ENCODE measurements at regions not wholly inside any gene's neighbourhood (a gene's known extent, or its start where the extent isn't known, plus 50 kb on each side); places are given as distances from the start of the nearest gene placed in this dataset.

GRCh38 chr7:21113609-21114415 lies 314.1 kb upstream of the SP4 start:
- TF ChIP-seq EZH2 (IDR thresholded peaks at IDR 0.05; ENCODE audit: borderline replicate concordance, low read depth, low read length, severe bottlenecking) = no peak
- no peak for TF ChIP-seq CTCF (IDR thresholded peaks at IDR 0.05; ENCODE audit: borderline replicate concordance, extremely low read depth, low read length, poor library complexity, severe bottlenecking)
- Histone ChIP-seq H3K4me1 (ENCODE audit: insufficient read depth, low read length) (no peaks in the 10 kb centered on the region), H3K4me3 (ENCODE audit: low read depth in 1 of 2, low read length in 2 of 2) (no peak overlapping the region), H3K9me3 (ENCODE audit: insufficient read depth, low read length, severe bottlenecking) (no peaks in the 10 kb centered on the region), H3K27ac (ENCODE audit: low read length) (no peak overlapping the region), H4K20me1 (ENCODE audit: insufficient read depth, low read length) (no peaks in the 10 kb centered on the region), H3K36me3 (ENCODE audit: insufficient read depth, low read length) (no peaks in the 10 kb centered on the region), H2AFZ (ENCODE audit: low read depth, low read length) (no peak overlapping the region), H3K79me2 (ENCODE audit: insufficient read depth, low read length) (no peaks in the 10 kb centered on the region), H3K27me3 (ENCODE audit: insufficient read depth, low read length, poor library complexity) (no peaks in the 10 kb centered on the region), H3K4me2 (ENCODE audit: insufficient read depth, low read length) (no peak overlapping the region), H3K9ac (ENCODE audit: low read depth, low read length) (no peak overlapping the region)
- DNase-seq (no peak), ATAC-seq (ENCODE audit: insufficient read depth, low read depth) (no peak)

- Histone ChIP-seq H3K79me2 (ENCODE audit: insufficient read depth, low read length) (no peaks in the 10 kb centered on the region), H3K4me1 (ENCODE audit: insufficient read depth, low read length) (no peaks in the 10 kb centered on the region), H3K4me2 (ENCODE audit: insufficient read depth, low read length) (no peak overlapping the region), H3K36me3 (ENCODE audit: insufficient read depth, low read length) (no peaks in the 10 kb centered on the region), H3K9ac (ENCODE audit: low read depth, low read length) (no peak overlapping the region), H3K27ac (ENCODE audit: low read length) (no peak overlapping the region), H3K9me3 (ENCODE audit: insufficient read depth, low read length, severe bottlenecking) (no peaks in the 10 kb centered on the region), H3K4me3 (ENCODE audit: low read depth in 1 of 2, low read length in 2 of 2) (no peak overlapping the region), H2AFZ (ENCODE audit: low read depth, low read length) (no peak overlapping the region), H3K27me3 (ENCODE audit: insufficient read depth, low read length, poor library complexity) (peaks cover 3% of the 10 kb centered on the region), H4K20me1 (ENCODE audit: insufficient read depth, low read length) (no peaks in the 10 kb centered on the region)
- ATAC-seq (ENCODE audit: insufficient read depth, low read depth) (no peak), DNase-seq (no peak)
- TF ChIP-seq EZH2 (IDR thresholded peaks at IDR 0.05; ENCODE audit: borderline replicate concordance, low read depth, low read length, severe bottlenecking) (no peak), CTCF (IDR thresholded peaks at IDR 0.05; ENCODE audit: borderline replicate concordance, extremely low read depth, low read length, poor library complexity, severe bottlenecking) (no peak)
Observed at GRCh38 chr7:21123586-21123985, 304.3 kb upstream of the SP4 start.

- no peak overlapping the region for H3K4me2 ChIP-seq (ENCODE audit: insufficient read depth, low read length)
Observed at GRCh38 chr7:21125297-21125696, 302.6 kb upstream of the SP4 start.

More at GRCh38 chr7:21125297-21125696, 302.6 kb upstream of the SP4 start:
- Histone ChIP-seq H3K27me3 (ENCODE audit: insufficient read depth, low read length, poor library complexity) (peaks cover 3% of the 10 kb centered on the region), H3K9ac (ENCODE audit: low read depth, low read length) (no peak overlapping the region), H3K27ac (ENCODE audit: low read length) (no peak overlapping the region), H3K79me2 (ENCODE audit: insufficient read depth, low read length) (no peaks in the 10 kb centered on the region), H2AFZ (ENCODE audit: low read depth, low read length) (no peak overlapping the region), H3K36me3 (ENCODE audit: insufficient read depth, low read length) (no peaks in the 10 kb centered on the region), H3K4me3 (ENCODE audit: low read depth in 1 of 2, low read length in 2 of 2) (no peak overlapping the region), H3K9me3 (ENCODE audit: insufficient read depth, low read length, severe bottlenecking) (no peaks in the 10 kb centered on the region), H3K4me1 (ENCODE audit: insufficient read depth, low read length) (no peaks in the 10 kb centered on the region), H4K20me1 (ENCODE audit: insufficient read depth, low read length) (no peaks in the 10 kb centered on the region)
- ATAC-seq (ENCODE audit: insufficient read depth, low read depth) = no peak
- no peak for DNase-seq
- TF ChIP-seq EZH2 (IDR thresholded peaks at IDR 0.05; ENCODE audit: borderline replicate concordance, low read depth, low read length, severe bottlenecking) (no peak), CTCF (IDR thresholded peaks at IDR 0.05; ENCODE audit: borderline replicate concordance, extremely low read depth, low read length, poor library complexity, severe bottlenecking) (no peak)

Data from DND-41 (cell line).